Ovary (tissue), 7 donors: ENCODE measurements at regions not wholly inside any gene's neighbourhood (a gene's known extent, or its start where the extent isn't known, plus 50 kb on each side); places are given as distances from the start of the nearest gene placed in this dataset.

Source experiments
- DNase-seq, 5 donors: peaks; one replicate each; pipeline ENCODE4 v3.0.0-alpha.2; 2019 to 2020
- H3K27ac ChIP-seq, 2 donors: fragments of 200-600 bp; one replicate each; pipeline versions ENCODE4 v1.5.1 to v1.8.0; 2019 to 2022
- H3K27me3 ChIP-seq: fragments of 200-600 bp; one replicate; pipeline ENCODE4 v1.8.0; 2022
- H3K36me3 ChIP-seq: fragments of 200-600 bp; sonication (generic); one replicate; pipeline ENCODE4 v1.5.1; 2019
- H3K4me1 ChIP-seq: one replicate; pipeline ENCODE4 v1.8.1; 2013; ENCODE audit warnings: mild to moderate bottlenecking, moderate library complexity; ENCODE audit not compliant: insufficient read depth
- H3K4me3 ChIP-seq: fragments of 200-600 bp; sonication (generic); one replicate; pipeline ENCODE4 v1.5.1; 2017
- H3K9me3 ChIP-seq, 2 donors: fragments of 200-600 bp in 1 of 2; sonication (generic) in 1 of 2; one replicate each; pipeline versions ENCODE4 v1.5.1 to v1.8.1; 2013 to 2019; ENCODE audit warnings: mild to moderate bottlenecking in 1 of 2, moderate library complexity in 1 of 2
- CTCF ChIP-seq, 3 donors: fragments of 450-650 bp in 2 of 3; fragments of 200-600 bp in 1 of 3; IDR thresholded peaks; one replicate each; pipeline versions ENCODE4 v1.5.1 to v1.8.0; 2016 to 2022; ENCODE audit warnings: antibody characterized with exemption in 3 of 3, mild to moderate bottlenecking in 1 of 3
- EP300 ChIP-seq: sonication (generic); formaldehyde crosslinking; IDR thresholded peaks from one replicate; pipeline ENCODE4 v1.6.1; 2017; ENCODE audit warnings: antibody characterized with exemption
- POLR2A ChIP-seq: fragments of 450-650 bp; IDR thresholded peaks from one replicate; pipeline ENCODE4 v1.6.1; 2017; ENCODE audit warnings: antibody characterized with exemption, mild to moderate bottlenecking, moderate library complexity
- WGBS, 3 donors: extraction: QIAGEN DNeasy Blood & Tissue Kit in 1 of 3; methylation state at CpG; one replicate each; pipeline versions ENCODE4 v1.1.5 to v1.1.7; 2013 to 2017; 5-methylcytosine and 5-hydroxymethylcytosine counted together
- intact Hi-C, 4 donors: fragments of 100-400 bp; cut with DNase I; formaldehyde crosslinking; loops; one replicate each; pipeline versions ENCODE4 v1.11.0 to v1.15.1; 2022 to 2023
- donor health status: DM: no; HTN: no; CAD: no; lungs with moderate emphysema.
- donor health status: DM: no; HTN: no; CAD: no.
- donor health status: Bipolar disorder and iron deficiency.
- donor health status: DM: no; HTN: no; CAD: no.
- donor health status: DM: yes; HTN: yes; CAD: no.

GRCh38 chr11:26823963-26824362, 102.1 kb upstream of the SLC5A12 start:
- no peaks in the 10 kb centered on the region for H3K4me1 ChIP-seq
- DNase-seq, result no peak
- TF ChIP-seq CTCF (IDR thresholded peaks at IDR 0.05) (no peak), POLR2A (no peak), EP300 (no peak)
- no peak overlapping the region for H3K4me3 ChIP-seq
- intact Hi-C loops, result no loop called here
- peaks cover 0 to 3% of the 10 kb centered on the region in 2 donors for H3K9me3 ChIP-seq
- WGBS, 3 donors, result 77 to 80% (median 79%) methylated on average over 2 of the region's 2 CpGs
- H3K27me3 ChIP-seq, result no peaks in the 10 kb centered on the region
- H3K36me3 ChIP-seq, result no peaks in the 10 kb centered on the region
- H3K27ac ChIP-seq, result no peak overlapping the region

GRCh38 chr11:26827567-26828081, 105.8 kb upstream of the SLC5A12 start:
- DNase-seq, result no peak
- H3K27ac ChIP-seq, result no peak overlapping the region

GRCh38 chr11:26828288-26828687, 106.4 kb upstream of the SLC5A12 start:
- TF ChIP-seq EP300, result no peak

More at GRCh38 chr11:26827567-26828081, 105.8 kb upstream of the SLC5A12 start:
- Histone ChIP-seq H3K4me3 (no peak overlapping the region), H3K9me3 (peaks cover 0 to 3% of the 10 kb centered on the region in 2 donors), H3K36me3 (no peaks in the 10 kb centered on the region), H3K4me1 (no peaks in the 10 kb centered on the region), H3K27me3 (no peaks in the 10 kb centered on the region)
- 84 to 85% (median 84%) methylated on average over 10 of the region's 10 CpGs for WGBS, 3 donors
- intact Hi-C loops, result no loop called here
- TF ChIP-seq EP300 (no peak), CTCF (IDR thresholded peaks at IDR 0.05) (no peak), POLR2A (no peak)

GRCh38 chr11:26830218-26830617, 108.4 kb upstream of the SLC5A12 start:
- DNase-seq, result no peak
- TF ChIP-seq CTCF (IDR thresholded peaks at IDR 0.05), result no peak
- TF ChIP-seq POLR2A, result no peak
- no peak for TF ChIP-seq EP300
- no peaks in the 10 kb centered on the region for H3K36me3 ChIP-seq
- no peaks in the 10 kb centered on the region for H3K4me1 ChIP-seq
- no peak overlapping the region for H3K27ac ChIP-seq
- H3K27me3 ChIP-seq, result no peaks in the 10 kb centered on the region
- WGBS, 3 donors, result 90 to 95% (median 93%) methylated on average over 1 of the region's 1 CpG
- intact Hi-C loops, result no loop called here
- H3K4me3 ChIP-seq, result no peak overlapping the region
- no peaks in the 10 kb centered on the region for H3K9me3 ChIP-seq

More at GRCh38 chr11:26828288-26828687, 106.4 kb upstream of the SLC5A12 start:
- no peaks in the 10 kb centered on the region for H3K27me3 ChIP-seq
- peaks cover 0 to 3% of the 10 kb centered on the region in 2 donors for H3K9me3 ChIP-seq
- no peaks in the 10 kb centered on the region for H3K4me1 ChIP-seq
- H3K27ac ChIP-seq, result no peak overlapping the region
- no peak overlapping the region for H3K4me3 ChIP-seq
- 56 to 79% (median 75%) methylated on average over 2 of the region's 2 CpGs for WGBS, 3 donors
- intact Hi-C loops, result no loop called here
- H3K36me3 ChIP-seq, result no peaks in the 10 kb centered on the region
- no peak for DNase-seq

- no peaks in the 10 kb centered on the region for H3K27me3 ChIP-seq
- intact Hi-C loops, result no loop called here
- H3K36me3 ChIP-seq, result no peaks in the 10 kb centered on the region
- TF ChIP-seq CTCF (IDR thresholded peaks at IDR 0.05) (no peak), EP300 (no peak), POLR2A (no peak)
- no peaks in the 10 kb centered on the region for H3K9me3 ChIP-seq
- H3K4me1 ChIP-seq, result no peaks in the 10 kb centered on the region
- H3K27ac ChIP-seq, result no peak overlapping the region
- no peak for DNase-seq
- no peak overlapping the region for H3K4me3 ChIP-seq
Measured at GRCh38 chr11:26830757-26831156, 108.9 kb upstream of the SLC5A12 start.
